HFF-Myc (cell line): ENCODE measurements at regions not wholly inside any gene's neighbourhood (a gene's known extent, or its start where the extent isn't known, plus 50 kb on each side); places are given as distances from the start of the nearest gene placed in this dataset.

ENCODE experiments used
- DNase-seq: peaks from one replicate; pipeline ENCODE4 v3.0.0-alpha.2; 2011; ENCODE audit warnings: low read depth; ENCODE audit errors: extremely low read depth
- H3K4me3 ChIP-seq: replicated peaks from 2 replicates; pipeline ENCODE4 v1.5.1; 2011; ENCODE audit warnings: low read depth, mild to moderate bottlenecking, control low read depth, low read length
- CTCF ChIP-seq: IDR thresholded peaks from 2 replicates; pipeline ENCODE4 v1.5.1; 2012; ENCODE audit warnings: mild to moderate bottlenecking, low read depth, low read length, control low read depth; ENCODE audit errors: missing control alignments

GRCh38 chr11:127624306-127624856 lies 623.8 kb upstream of the KIRREL3 start:
- H3K4me3 ChIP-seq: no peak overlapping the region
- DNase-seq: no peak
- no peak for TF ChIP-seq CTCF

GRCh38 chr11:127622686-127623085 lies 622.1 kb upstream of the KIRREL3 start:
- DNase-seq: no peak
- no peak for TF ChIP-seq CTCF
- no peak overlapping the region for H3K4me3 ChIP-seq

GRCh38 chr11:127620671-127621070 lies 620.1 kb upstream of the KIRREL3 start:
- no peak for DNase-seq
- no peak for TF ChIP-seq CTCF
- H3K4me3 ChIP-seq: no peak overlapping the region

GRCh38 chr11:127619946-127620345 lies 619.4 kb upstream of the KIRREL3 start:
- TF ChIP-seq CTCF: no peak
- H3K4me3 ChIP-seq: no peak overlapping the region
- no peak for DNase-seq

- no peak for DNase-seq
- no peak overlapping the region for H3K4me3 ChIP-seq
- no peak for TF ChIP-seq CTCF
Observed at GRCh38 chr11:127618721-127619120, 618.2 kb upstream of the KIRREL3 start.

- no peak for DNase-seq
Observed at GRCh38 chr11:127616158-127616557, 615.6 kb upstream of the KIRREL3 start.

More at GRCh38 chr11:127616158-127616557, 615.6 kb upstream of the KIRREL3 start:
- TF ChIP-seq CTCF: no peak
- no peak overlapping the region for H3K4me3 ChIP-seq
